ENCODE measurements at regions not wholly inside any gene's neighbourhood (a gene's known extent, or its start where the extent isn't known, plus 50 kb on each side); places are given as distances from the start of the nearest gene placed in this dataset.

DNA sequence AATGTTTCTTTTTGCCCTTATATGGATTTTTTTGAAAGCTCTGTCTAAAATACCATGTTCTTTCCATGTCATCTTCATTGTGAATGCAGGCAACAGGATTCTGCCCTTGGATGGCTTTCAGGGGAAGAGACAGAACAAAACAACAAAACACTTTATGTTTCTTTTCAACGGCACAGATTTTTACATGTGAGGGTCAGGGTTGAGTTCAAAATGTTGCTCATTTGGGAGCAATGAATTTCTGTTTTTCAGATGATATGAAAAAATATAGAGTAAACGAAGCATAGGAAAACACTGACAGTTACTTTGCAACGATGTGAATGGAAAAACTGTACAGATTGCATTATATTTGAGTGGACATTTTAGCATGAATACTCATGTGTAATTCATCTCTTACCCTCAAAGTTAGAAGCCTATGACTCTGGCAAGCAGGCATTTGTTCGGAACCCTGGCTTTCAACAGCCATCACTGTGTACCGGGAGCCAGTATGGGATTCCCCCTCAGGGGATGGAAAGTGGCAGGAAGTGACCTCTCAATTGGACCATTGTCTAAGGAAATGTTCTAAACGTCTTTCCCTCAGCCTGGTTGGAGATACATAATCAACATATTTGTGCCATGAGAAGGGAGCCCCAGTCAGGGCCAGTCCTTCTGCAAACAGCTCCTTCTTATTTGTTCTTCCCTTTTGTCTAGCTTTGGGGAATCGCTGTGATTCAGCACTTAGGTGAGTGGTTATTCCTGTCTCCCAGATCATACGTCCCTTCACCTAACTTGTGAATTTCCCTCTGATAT, 153.9 kb upstream of the MEF2C start:
- Histone ChIP-seq H3K27me3 (replicated peaks; ENCODE audit: control insufficient read depth, insufficient read depth, low read length) (no peaks in the 10 kb centered on the region), H3K4me3 (replicated peaks; ENCODE audit: low read depth, low read length) (no peak overlapping the region), H3K36me3 (ENCODE audit: control insufficient read depth, insufficient read depth, low read length) (no peaks in the 10 kb centered on the region)
- TF ChIP-seq, protein P1, sequence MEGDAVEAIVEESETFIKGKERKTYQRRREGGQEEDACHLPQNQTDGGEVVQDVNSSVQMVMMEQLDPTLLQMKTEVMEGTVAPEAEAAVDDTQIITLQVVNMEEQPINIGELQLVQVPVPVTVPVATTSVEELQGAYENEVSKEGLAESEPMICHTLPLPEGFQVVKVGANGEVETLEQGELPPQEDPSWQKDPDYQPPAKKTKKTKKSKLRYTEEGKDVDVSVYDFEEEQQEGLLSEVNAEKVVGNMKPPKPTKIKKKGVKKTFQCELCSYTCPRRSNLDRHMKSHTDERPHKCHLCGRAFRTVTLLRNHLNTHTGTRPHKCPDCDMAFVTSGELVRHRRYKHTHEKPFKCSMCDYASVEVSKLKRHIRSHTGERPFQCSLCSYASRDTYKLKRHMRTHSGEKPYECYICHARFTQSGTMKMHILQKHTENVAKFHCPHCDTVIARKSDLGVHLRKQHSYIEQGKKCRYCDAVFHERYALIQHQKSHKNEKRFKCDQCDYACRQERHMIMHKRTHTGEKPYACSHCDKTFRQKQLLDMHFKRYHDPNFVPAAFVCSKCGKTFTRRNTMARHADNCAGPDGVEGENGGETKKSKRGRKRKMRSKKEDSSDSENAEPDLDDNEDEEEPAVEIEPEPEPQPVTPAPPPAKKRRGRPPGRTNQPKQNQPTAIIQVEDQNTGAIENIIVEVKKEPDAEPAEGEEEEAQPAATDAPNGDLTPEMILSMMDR (IDR thresholded peaks at IDR 0.05; ENCODE audit: insufficient read depth, low read length, poor library complexity, severe bottlenecking) = no peak
- no peak for DNase-seq (ENCODE audit: extremely low read depth, insufficient read length)

DNA sequence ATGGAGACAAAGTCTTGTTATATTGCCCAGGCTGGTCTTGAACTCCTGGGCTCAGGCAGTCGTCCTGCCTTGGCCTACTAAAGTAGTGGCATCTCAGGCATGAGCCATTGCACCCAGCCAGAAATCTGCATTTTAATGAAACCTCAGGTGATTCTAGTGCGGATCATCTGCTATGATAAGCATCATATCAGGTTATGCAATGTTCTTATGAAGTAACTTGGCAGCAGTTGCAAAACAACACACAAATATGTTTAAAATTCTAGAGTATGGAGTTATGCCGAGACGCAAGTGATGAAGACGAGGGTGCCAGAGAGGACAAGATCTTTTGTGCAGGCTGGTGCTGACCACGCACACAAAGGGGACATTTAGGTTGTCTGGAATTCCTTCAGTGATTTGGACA, 153.2 kb upstream of the MEF2C start:
- TF ChIP-seq, protein P1 (IDR thresholded peaks at IDR 0.05; ENCODE audit: insufficient read depth, low read length, poor library complexity, severe bottlenecking) = no peak
- no peak overlapping the region for H3K4me3 ChIP-seq (replicated peaks; ENCODE audit: low read depth, low read length)
- no peak for DNase-seq (ENCODE audit: extremely low read depth, insufficient read length)
- H3K36me3 ChIP-seq (ENCODE audit: control insufficient read depth, insufficient read depth, low read length) = no peaks in the 10 kb centered on the region
- H3K27me3 ChIP-seq (replicated peaks; ENCODE audit: control insufficient read depth, insufficient read depth, low read length) = no peaks in the 10 kb centered on the region

DNA sequence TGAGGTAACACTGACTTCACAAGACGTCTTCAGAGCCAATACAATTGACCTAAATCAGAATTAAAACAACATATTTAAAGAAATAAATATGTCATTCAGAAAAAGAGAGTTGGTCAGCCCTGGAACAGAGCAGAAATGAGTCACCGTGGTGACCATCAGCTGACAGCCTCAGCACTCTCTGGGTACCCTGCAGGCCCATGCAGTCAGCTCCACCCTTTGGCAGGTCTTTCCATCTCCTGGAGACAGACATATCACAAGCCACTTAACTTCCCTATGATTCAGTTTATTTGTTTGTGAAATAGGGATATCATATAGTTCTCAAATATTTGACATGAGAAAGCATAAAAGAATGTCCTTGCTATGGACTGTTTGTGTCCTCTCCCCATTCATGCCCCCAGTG, 151.6 kb upstream of the MEF2C start:
- no peaks in the 10 kb centered on the region for H3K27me3 ChIP-seq (replicated peaks; ENCODE audit: control insufficient read depth, insufficient read depth, low read length)
- no peaks in the 10 kb centered on the region for H3K36me3 ChIP-seq (ENCODE audit: control insufficient read depth, insufficient read depth, low read length)
- no peak overlapping the region for H3K4me3 ChIP-seq (replicated peaks; ENCODE audit: low read depth, low read length)
- DNase-seq (ENCODE audit: extremely low read depth, insufficient read length) = no peak
- TF ChIP-seq, protein P1 (IDR thresholded peaks at IDR 0.05; ENCODE audit: insufficient read depth, low read length, poor library complexity, severe bottlenecking) = no peak

DNA sequence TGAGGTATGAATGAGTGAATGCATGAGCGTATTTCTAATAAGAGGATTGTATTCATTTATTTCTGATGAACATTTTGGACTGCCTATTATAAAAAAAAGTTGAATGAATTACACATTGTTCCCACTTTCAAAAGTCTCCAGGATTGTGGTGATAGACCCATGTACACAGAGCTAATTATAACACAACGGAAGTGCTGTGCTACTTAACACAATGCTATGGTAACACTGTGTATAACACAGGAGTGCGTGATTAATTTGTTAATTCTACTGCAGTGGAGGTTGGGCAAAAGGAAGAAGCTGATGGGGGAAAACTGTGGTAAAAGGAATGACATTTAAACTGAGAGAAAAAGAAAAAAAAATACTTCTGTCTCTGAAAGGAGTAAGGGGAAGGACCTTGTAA, 147.8 kb upstream of the MEF2C start:
- TF ChIP-seq, protein P1 (IDR thresholded peaks at IDR 0.05; ENCODE audit: insufficient read depth, low read length, poor library complexity, severe bottlenecking) = no peak
- DNase-seq (ENCODE audit: extremely low read depth, insufficient read length) = no peak
- no peaks in the 10 kb centered on the region for H3K27me3 ChIP-seq (replicated peaks; ENCODE audit: control insufficient read depth, insufficient read depth, low read length)
- H3K4me3 ChIP-seq (replicated peaks; ENCODE audit: low read depth, low read length) = no peak overlapping the region
- no peaks in the 10 kb centered on the region for H3K36me3 ChIP-seq (ENCODE audit: control insufficient read depth, insufficient read depth, low read length)

DNA sequence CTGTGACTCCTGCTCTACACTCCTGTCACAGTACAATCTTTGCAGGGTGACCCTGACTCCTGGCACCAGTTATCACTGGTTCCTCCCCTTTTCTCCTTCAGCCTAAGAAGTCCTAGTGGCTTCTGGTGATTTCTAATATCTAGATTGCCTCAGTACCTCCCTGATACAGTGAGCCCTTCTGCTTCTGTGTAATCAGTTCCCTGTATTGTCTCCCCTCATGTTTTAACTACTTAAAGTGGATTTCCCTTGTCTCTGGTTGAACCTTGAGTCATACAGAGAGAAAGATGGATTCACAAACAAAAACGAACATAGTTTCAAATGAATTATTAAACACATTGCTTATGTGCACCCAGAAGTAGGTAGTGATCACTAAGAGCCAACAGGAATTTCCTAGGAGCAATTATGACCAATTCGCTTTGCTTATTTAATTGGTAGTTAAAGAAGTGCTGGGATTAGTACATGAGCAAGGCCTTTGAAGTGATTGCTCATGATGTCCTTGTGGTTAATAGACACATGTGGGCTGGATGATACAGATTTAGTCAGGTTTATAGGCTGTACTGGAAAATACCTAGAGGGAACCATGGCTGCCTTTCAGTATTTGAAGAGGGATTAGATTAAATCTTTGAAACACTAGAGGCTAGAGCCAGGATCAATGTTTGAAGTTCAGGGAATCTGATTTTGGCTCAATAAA, 145.8 kb upstream of the MEF2C start:
- DNase-seq (ENCODE audit: extremely low read depth, insufficient read length) = no peak
- TF ChIP-seq, protein P1 (IDR thresholded peaks at IDR 0.05; ENCODE audit: insufficient read depth, low read length, poor library complexity, severe bottlenecking) = no peak
- no peaks in the 10 kb centered on the region for H3K36me3 ChIP-seq (ENCODE audit: control insufficient read depth, insufficient read depth, low read length)
- H3K4me3 ChIP-seq (replicated peaks; ENCODE audit: low read depth, low read length) = no peak overlapping the region
- no peaks in the 10 kb centered on the region for H3K27me3 ChIP-seq (replicated peaks; ENCODE audit: control insufficient read depth, insufficient read depth, low read length)
